ENCODE measurements at regions not wholly inside any gene's neighbourhood (a gene's known extent, or its start where the extent isn't known, plus 50 kb on each side); places are given as distances from the start of the nearest gene placed in this dataset.

DNA sequence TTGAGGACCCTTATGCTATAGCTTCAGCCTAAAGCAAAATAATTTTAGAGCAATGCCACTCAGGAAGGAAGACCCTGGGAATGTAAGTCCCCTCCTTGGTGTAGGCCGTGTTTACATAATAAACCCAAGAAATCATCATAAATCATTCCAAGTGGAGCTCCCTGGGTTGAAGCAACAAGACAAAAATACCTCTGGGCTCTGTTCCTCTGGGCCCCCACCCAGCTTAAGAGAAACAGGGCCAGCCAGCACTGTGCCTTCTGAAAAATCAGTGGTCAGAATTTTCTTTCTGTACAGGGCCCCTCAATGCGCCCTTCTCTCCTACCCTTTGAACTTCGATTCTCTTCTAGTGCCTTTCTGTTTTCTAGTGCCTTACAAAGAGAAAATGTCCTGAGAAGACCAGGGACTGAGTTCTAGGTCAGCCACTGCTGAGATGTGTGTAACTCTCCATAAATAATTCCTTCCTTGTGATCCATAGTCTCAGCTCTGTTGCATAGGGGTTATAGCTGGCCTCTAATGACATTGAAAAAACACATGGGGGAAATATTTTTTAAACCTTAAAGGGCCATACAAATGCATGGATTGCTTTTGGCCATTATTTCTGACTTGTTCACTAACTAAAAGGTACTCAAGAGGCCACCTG, 101.0 kb downstream of the ADRB2 start:
- intact Hi-C loops (cut with DNase I, micrococcal nuclease): no loop called here
- H3K9me3 Mint-ChIP-seq: no peaks in the 10 kb centered on the region
- CTCF ChIA-PET: no interaction called here
- Histone ChIP-seq H3K4me3 (ENCODE audit: low read length) (no peak overlapping the region), H3K36me3 (ENCODE audit: insufficient read depth, low read length) (no peaks in the 10 kb centered on the region), H3K27ac (ENCODE audit: low read depth in 1 of 2, low read length in 2 of 2) (no peak overlapping the region), H3K27me3 (ENCODE audit: control insufficient read depth in 1 of 2, insufficient read depth in 2 of 2, low read length in 2 of 2) (peaks cover 0 to 6% of the 10 kb centered on the region in 2 experiments), H3K4me1 (ENCODE audit: insufficient read depth, low read length) (no peaks in the 10 kb centered on the region), H3K9me3 (ENCODE audit: control insufficient read depth in 1 of 2, insufficient read depth in 1 of 2, low read length in 2 of 2) (no peaks in the 10 kb centered on the region)
- TF ChIP-seq, protein P1, sequence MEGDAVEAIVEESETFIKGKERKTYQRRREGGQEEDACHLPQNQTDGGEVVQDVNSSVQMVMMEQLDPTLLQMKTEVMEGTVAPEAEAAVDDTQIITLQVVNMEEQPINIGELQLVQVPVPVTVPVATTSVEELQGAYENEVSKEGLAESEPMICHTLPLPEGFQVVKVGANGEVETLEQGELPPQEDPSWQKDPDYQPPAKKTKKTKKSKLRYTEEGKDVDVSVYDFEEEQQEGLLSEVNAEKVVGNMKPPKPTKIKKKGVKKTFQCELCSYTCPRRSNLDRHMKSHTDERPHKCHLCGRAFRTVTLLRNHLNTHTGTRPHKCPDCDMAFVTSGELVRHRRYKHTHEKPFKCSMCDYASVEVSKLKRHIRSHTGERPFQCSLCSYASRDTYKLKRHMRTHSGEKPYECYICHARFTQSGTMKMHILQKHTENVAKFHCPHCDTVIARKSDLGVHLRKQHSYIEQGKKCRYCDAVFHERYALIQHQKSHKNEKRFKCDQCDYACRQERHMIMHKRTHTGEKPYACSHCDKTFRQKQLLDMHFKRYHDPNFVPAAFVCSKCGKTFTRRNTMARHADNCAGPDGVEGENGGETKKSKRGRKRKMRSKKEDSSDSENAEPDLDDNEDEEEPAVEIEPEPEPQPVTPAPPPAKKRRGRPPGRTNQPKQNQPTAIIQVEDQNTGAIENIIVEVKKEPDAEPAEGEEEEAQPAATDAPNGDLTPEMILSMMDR (IDR thresholded peaks at IDR 0.05): no peak
- H3K4me1 Mint-ChIP-seq (ENCODE audit: low read depth): no peaks in the 10 kb centered on the region
- H3K36me3 Mint-ChIP-seq (ENCODE audit: low read depth): no peaks in the 10 kb centered on the region
- DNase-seq (no peak), ATAC-seq (ENCODE audit: poor library complexity) (no peak)
- H3K4me3 Mint-ChIP-seq: no peak overlapping the region
- POLR2A ChIA-PET: no interaction called here
- peaks cover 22% of the 10 kb centered on the region for H3K27me3 Mint-ChIP-seq
- no peak overlapping the region for H3K27ac Mint-ChIP-seq

GRCh38 chr5:148928141-148928540, 101.7 kb downstream of the ADRB2 start:
- peaks cover 15% of the 10 kb centered on the region for H3K27me3 Mint-ChIP-seq
- H3K9me3 ChIP-seq (ENCODE audit: control insufficient read depth in 1 of 2, insufficient read depth in 1 of 2, low read length in 2 of 2): no peaks in the 10 kb centered on the region

DNA sequence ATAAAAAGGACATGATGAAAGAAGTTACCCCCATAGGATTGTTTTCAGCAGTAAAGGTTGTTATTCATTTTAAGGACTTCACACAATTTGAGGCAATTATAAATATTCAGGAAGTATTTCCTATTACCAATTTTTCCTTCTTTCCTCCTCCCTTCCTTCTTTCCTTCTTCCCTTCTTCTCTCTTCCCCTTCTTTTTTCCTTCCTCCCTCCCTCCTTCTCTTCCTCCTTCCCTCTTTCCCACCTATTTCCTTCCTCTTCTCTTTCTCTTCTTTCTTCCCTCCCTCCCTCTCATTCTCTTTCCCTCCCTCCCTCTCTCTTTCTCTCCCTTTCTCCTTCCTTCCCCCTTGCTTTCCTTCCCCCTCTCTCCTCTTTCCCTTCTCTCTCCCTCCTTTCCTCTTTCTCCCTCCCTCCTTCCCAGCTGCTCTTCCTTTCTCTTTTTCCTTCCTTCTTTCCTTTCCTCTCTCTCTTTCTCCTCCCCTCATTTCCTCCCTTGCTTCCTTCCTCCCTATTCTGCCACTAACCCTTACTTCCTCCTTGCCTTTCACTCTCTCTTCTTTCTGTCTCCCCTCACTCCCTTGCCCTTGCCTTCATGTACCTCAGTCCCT, 105.1 kb downstream of the ADRB2 start:
- Mint-ChIP-seq H3K27me3 (peaks cover 5% of the 10 kb centered on the region), H3K36me3 (ENCODE audit: low read depth) (no peaks in the 10 kb centered on the region), H3K27ac (no peak overlapping the region), H3K4me1 (ENCODE audit: low read depth) (no peaks in the 10 kb centered on the region), H3K4me3 (no peak overlapping the region), H3K9me3 (no peaks in the 10 kb centered on the region)
- ATAC-seq (ENCODE audit: poor library complexity): no peak
- Histone ChIP-seq H3K4me3 (ENCODE audit: low read length) (no peak overlapping the region), H3K9me3 (ENCODE audit: control insufficient read depth in 1 of 2, insufficient read depth in 1 of 2, low read length in 2 of 2) (no peaks in the 10 kb centered on the region), H3K27me3 (ENCODE audit: control insufficient read depth in 1 of 2, insufficient read depth in 2 of 2, low read length in 2 of 2) (no peaks in the 10 kb centered on the region), H3K27ac (ENCODE audit: low read depth in 1 of 2, low read length in 2 of 2) (no peak overlapping the region), H3K4me1 (ENCODE audit: insufficient read depth, low read length) (no peaks in the 10 kb centered on the region), H3K36me3 (ENCODE audit: insufficient read depth, low read length) (no peaks in the 10 kb centered on the region)
- intact Hi-C loops (cut with DNase I, micrococcal nuclease): no loop called here
- ChIA-PET CTCF (interaction anchor here (0.6 kb wide), 1 partner anchor 64 kb away, joined by 3 read pairs; no protein-coding TSS in a partner anchor), POLR2A (no interaction called here)
- no peak for DNase-seq
- TF ChIP-seq, protein P1 (IDR thresholded peaks at IDR 0.05): no peak

More at GRCh38 chr5:148928141-148928540, 101.7 kb downstream of the ADRB2 start:
- Mint-ChIP-seq H3K9me3 (no peaks in the 10 kb centered on the region), H3K36me3 (ENCODE audit: low read depth) (no peaks in the 10 kb centered on the region), H3K4me1 (ENCODE audit: low read depth) (no peaks in the 10 kb centered on the region), H3K4me3 (no peak overlapping the region), H3K27ac (no peak overlapping the region)
- Histone ChIP-seq H3K27me3 (ENCODE audit: control insufficient read depth in 1 of 2, insufficient read depth in 2 of 2, low read length in 2 of 2) (peaks cover 0 to 3% of the 10 kb centered on the region in 2 experiments), H3K27ac (ENCODE audit: low read depth in 1 of 2, low read length in 2 of 2) (no peak overlapping the region), H3K36me3 (ENCODE audit: insufficient read depth, low read length) (no peaks in the 10 kb centered on the region), H3K4me1 (ENCODE audit: insufficient read depth, low read length) (no peaks in the 10 kb centered on the region), H3K4me3 (ENCODE audit: low read length) (no peak overlapping the region)
- ATAC-seq (ENCODE audit: poor library complexity) (no peak), DNase-seq (no peak)
- ChIA-PET POLR2A (no interaction called here), CTCF (no interaction called here)
- intact Hi-C loops (cut with DNase I, micrococcal nuclease): no loop called here
- TF ChIP-seq, protein P1 (IDR thresholded peaks at IDR 0.05): no peak
